ENCODE measurements at regions not wholly inside any gene's neighbourhood (a gene's known extent, or its start where the extent isn't known, plus 50 kb on each side); places are given as distances from the start of the nearest gene placed in this dataset.

DNA sequence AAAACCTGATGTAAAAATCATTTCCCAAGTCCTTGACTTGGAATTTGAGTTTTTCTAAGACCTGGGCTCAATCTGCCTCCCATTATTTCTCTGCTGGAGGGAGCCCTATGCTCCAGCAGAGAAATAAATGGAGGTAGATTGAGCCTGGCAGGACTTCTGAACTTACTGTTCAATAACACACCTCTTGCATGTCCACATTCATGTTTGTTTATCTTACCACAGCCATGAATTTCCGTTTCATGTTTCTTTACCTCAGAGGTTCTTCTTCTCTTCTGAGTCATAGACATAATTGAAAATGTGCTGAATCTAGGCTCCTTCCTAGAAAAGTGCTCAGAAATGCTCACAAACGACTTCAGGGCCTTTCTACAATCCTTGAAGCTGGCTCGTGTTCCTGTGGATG lies 170.8 kb downstream of the PMAIP1 start:
- DNase-seq (ENCODE audit: extremely low read depth in 1 of 4, low spot score in 3 of 4) = no peak
- no peak overlapping the region for H3K4me3 ChIP-seq
- H3K9me1 ChIP-seq (ENCODE audit: control insufficient read depth, insufficient read depth, low read length) = no peaks in the 10 kb centered on the region
- WGBS (ENCODE audit: insufficient coverage, low coverage, missing lambda C conversion rate) = 4% methylated on average over 3 of the region's 3 CpGs
- no TSS peak for BruUV-seq (replicated peaks)
- ATAC-seq = no peak
- peak overlapping the region; percentile 67; the same call in 1 of the 2 replicates for H2AFZ ChIP-seq (ENCODE audit: low read depth, low read length)
- intact Hi-C loops (cut with micrococcal nuclease) = no loop called here
- no peak for FAIRE-seq
- no peaks in the 10 kb centered on the region for H3K27me3 ChIP-seq (ENCODE audit: control insufficient read depth in 2 of 2, insufficient read depth in 2 of 2, low read length in 2 of 2)
- no peak overlapping the region for H3K4me2 ChIP-seq (ENCODE audit: insufficient read depth, low read length)
- no peak for TF ChIP-seq HNRNPL (IDR thresholded peaks at IDR 0.05; ENCODE audit: low read depth, low read length)
- TF ChIP-seq NCOA2 (IDR thresholded peaks at IDR 0.05; ENCODE audit: partially characterized antibody in 2 of 2) = no peak
- TF ChIP-seq LEF1 (IDR thresholded peaks at IDR 0.05) = no peak
- no peak for TF ChIP-seq SOX6 (IDR thresholded peaks at IDR 0.05)
- TF ChIP-seq KDM4B (IDR thresholded peaks at IDR 0.05; ENCODE audit: borderline replicate concordance in 2 of 2, low read depth in 1 of 2) = no peak
- TF ChIP-seq ZNF41 (CRISPR knock-in tag; conservative IDR thresholded peaks at IDR 0.05) = no peak
- TF ChIP-seq ZFP36 (IDR thresholded peaks at IDR 0.05; ENCODE audit: low read depth, low read length, partially characterized antibody) = no peak
- no peak for TF ChIP-seq SMAD2 (IDR thresholded peaks at IDR 0.05; ENCODE audit: low read depth, low read length)
- TF ChIP-seq, protein P1, sequence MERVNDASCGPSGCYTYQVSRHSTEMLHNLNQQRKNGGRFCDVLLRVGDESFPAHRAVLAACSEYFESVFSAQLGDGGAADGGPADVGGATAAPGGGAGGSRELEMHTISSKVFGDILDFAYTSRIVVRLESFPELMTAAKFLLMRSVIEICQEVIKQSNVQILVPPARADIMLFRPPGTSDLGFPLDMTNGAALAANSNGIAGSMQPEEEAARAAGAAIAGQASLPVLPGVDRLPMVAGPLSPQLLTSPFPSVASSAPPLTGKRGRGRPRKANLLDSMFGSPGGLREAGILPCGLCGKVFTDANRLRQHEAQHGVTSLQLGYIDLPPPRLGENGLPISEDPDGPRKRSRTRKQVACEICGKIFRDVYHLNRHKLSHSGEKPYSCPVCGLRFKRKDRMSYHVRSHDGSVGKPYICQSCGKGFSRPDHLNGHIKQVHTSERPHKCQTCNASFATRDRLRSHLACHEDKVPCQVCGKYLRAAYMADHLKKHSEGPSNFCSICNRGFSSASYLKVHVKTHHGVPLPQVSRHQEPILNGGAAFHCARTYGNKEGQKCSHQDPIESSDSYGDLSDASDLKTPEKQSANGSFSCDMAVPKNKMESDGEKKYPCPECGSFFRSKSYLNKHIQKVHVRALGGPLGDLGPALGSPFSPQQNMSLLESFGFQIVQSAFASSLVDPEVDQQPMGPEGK (CRISPR knock-in tag; IDR thresholded peaks at IDR 0.05; ENCODE audit: borderline replicate concordance) = no peak
- TF ChIP-seq, protein P2, sequence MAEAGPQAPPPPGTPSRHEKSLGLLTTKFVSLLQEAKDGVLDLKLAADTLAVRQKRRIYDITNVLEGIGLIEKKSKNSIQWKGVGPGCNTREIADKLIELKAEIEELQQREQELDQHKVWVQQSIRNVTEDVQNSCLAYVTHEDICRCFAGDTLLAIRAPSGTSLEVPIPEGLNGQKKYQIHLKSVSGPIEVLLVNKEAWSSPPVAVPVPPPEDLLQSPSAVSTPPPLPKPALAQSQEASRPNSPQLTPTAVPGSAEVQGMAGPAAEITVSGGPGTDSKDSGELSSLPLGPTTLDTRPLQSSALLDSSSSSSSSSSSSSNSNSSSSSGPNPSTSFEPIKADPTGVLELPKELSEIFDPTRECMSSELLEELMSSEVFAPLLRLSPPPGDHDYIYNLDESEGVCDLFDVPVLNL (CRISPR knock-in tag; IDR thresholded peaks at IDR 0.05; ENCODE audit: low read depth) = no peak
- TF ChIP-seq ARID2 (IDR thresholded peaks at IDR 0.05) = no peak
- TF ChIP-seq RBM15 (IDR thresholded peaks at IDR 0.05; ENCODE audit: insufficient read depth, low read length) = no peak
- TF ChIP-seq, protein P3, sequence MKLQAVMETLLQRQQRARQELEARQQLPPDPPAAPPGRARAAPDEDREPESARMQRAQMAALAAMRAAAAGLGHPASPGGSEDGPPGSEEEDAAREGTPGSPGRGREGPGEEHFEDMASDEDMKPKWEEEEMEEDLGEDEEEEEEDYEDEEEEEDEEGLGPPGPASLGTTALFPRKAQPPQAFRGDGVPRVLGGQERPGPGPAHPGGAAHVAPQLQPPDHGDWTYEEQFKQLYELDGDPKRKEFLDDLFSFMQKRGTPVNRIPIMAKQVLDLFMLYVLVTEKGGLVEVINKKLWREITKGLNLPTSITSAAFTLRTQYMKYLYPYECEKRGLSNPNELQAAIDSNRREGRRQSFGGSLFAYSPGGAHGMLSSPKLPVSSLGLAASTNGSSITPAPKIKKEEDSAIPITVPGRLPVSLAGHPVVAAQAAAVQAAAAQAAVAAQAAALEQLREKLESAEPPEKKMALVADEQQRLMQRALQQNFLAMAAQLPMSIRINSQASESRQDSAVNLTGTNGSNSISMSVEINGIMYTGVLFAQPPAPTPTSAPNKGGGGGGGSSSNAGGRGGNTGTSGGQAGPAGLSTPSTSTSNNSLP (IDR thresholded peaks at IDR 0.05; ENCODE audit: borderline replicate concordance, low read depth, low read length) = no peak
- TF ChIP-seq, protein P4, sequence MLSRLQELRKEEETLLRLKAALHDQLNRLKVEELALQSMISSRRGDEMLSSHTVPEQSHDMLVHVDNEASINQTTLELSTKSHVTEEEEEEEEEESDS (CRISPR knock-in tag; IDR thresholded peaks at IDR 0.05) = no peak
- no peak for TF ChIP-seq POLR3G (IDR thresholded peaks at IDR 0.05; ENCODE audit: extremely low read depth, insufficient read length, insufficient replicate concordance)
- TF ChIP-seq HEY1 (CRISPR knock-in tag; IDR thresholded peaks at IDR 0.05; ENCODE audit: borderline replicate concordance) = no peak
- no peak for TF ChIP-seq KLF1 (tag; IDR thresholded peaks at IDR 0.05)
- H3K9ac ChIP-seq (ENCODE audit: insufficient read depth in 1 of 2, low read depth in 2 of 2, low read length in 2 of 2) = no peak overlapping the region
- H3K79me2 ChIP-seq (ENCODE audit: control insufficient read depth, insufficient read depth, low read length) = no peaks in the 10 kb centered on the region
- ChIA-PET CTCF (ENCODE audit: low intra/inter-chr PET ratio) (no interaction called here), POLR2A (no interaction called here)
- no peaks in the 10 kb centered on the region for H4K20me1 ChIP-seq (replicated peaks; ENCODE audit: control insufficient read depth, insufficient read depth, low read length)
- in situ Hi-C loops (cut with MboI) = no loop called here
- no peaks in the 10 kb centered on the region for H3K36me3 ChIP-seq (ENCODE audit: control insufficient read depth, insufficient read depth, low read length)
- no peaks in the 10 kb centered on the region for H3K9me3 ChIP-seq (replicated peaks; ENCODE audit: control insufficient read depth, insufficient read depth, low read depth, low read length)
- H3K27ac ChIP-seq (ENCODE audit: extremely low read depth, low read depth, low read length) = no peak overlapping the region
- H3K4me1 ChIP-seq (replicated peaks in 1 of 2; ENCODE audit: control insufficient read depth in 2 of 2, insufficient read depth in 2 of 2, low read length in 2 of 2) = no peaks in the 10 kb centered on the region; a peak in 2 of 5 replicates

Data from K562 (cell line).